Fibroblast of the aortic adventitia (primary cell): ENCODE measurements at regions not wholly inside any gene's neighbourhood (a gene's known extent, or its start where the extent isn't known, plus 50 kb on each side); places are given as distances from the start of the nearest gene placed in this dataset.

Source experiments
- DNase-seq: peaks from one replicate; pipeline ENCODE4 v3.0.0-alpha.2; 2010; ENCODE audit warnings: low read depth
- H3K4me3 ChIP-seq: 2 replicates; pipeline ENCODE4 v1.5.1; 2011; ENCODE audit warnings: low read depth, mild to moderate bottlenecking, control low read depth, low read length, moderate library complexity
- TF ChIP-seq, protein P1 (sequence below): IDR thresholded peaks from 2 replicates; pipeline ENCODE4 v1.5.1; 2011; ENCODE audit warnings: mild to moderate bottlenecking, low read length, control low read depth, inconsistent platforms; ENCODE audit not compliant: insufficient read depth

DNA sequence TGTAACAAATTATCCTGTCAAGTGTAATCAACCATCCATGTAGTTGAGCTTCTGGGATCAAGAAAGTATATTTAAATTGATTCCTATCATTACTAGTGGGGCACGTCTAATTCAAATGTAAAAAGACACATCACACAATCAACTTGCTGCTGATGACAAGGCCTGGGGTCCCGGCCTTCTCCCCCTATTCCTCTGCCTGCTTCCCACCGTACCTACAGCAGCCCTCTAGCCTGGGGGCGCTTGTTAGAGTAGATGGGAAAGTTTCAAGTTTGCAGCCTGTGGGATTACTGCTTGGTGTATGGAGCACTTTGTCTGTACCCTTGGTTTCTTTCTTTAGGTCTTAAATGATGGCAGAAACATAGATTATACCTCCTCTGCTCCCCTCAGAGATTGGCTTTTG is 333.3 kb upstream of the KYNU start:
- no peak for DNase-seq
- no peak overlapping the region for H3K4me3 ChIP-seq
- TF ChIP-seq, protein P1, sequence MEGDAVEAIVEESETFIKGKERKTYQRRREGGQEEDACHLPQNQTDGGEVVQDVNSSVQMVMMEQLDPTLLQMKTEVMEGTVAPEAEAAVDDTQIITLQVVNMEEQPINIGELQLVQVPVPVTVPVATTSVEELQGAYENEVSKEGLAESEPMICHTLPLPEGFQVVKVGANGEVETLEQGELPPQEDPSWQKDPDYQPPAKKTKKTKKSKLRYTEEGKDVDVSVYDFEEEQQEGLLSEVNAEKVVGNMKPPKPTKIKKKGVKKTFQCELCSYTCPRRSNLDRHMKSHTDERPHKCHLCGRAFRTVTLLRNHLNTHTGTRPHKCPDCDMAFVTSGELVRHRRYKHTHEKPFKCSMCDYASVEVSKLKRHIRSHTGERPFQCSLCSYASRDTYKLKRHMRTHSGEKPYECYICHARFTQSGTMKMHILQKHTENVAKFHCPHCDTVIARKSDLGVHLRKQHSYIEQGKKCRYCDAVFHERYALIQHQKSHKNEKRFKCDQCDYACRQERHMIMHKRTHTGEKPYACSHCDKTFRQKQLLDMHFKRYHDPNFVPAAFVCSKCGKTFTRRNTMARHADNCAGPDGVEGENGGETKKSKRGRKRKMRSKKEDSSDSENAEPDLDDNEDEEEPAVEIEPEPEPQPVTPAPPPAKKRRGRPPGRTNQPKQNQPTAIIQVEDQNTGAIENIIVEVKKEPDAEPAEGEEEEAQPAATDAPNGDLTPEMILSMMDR: no peak

DNA sequence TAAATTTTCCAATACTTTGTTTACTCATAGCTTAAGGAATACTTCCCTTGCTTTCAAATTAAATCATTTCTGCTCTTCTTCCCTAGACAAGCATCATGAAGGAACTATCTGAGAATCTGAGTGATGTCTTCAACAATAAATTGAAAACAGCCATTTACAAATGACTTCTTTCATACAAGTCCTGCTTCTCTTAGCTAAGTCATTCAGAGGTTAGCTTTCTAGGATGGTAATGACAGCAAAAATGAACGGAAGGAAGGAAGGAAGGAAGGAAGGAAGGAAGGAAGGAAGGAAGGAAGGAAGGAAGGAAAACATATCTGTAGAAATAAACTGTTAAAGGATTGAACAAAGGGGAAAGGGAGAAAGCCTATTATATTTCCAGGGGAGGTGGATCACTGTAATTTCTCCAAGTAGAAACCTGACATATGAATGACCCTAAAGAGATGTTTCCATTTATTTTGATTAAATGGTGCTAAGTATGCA is 335.0 kb upstream of the KYNU start:
- DNase-seq: no peak
- TF ChIP-seq, protein P1: no peak
- no peak overlapping the region for H3K4me3 ChIP-seq

DNA sequence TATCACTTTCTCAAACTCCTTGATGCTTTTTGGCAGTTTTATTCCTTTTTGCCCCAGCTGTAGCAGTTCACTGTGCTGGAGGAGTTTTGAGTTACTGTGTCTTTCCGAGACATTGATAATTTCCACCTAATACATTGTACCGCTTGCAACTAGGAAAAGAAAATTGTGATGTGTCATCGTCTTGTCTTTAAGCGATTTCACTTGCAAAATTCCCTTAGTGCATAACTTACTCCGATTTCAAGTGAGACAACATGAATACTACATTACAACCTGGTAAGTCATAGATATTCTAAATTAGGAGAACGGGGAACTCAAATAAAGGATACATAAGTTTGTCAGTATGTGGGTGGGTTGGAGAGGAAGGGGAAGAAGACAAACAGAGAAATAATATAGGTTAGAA is 340.5 kb upstream of the KYNU start:
- no peak overlapping the region for H3K4me3 ChIP-seq
- TF ChIP-seq, protein P1: no peak
- no peak for DNase-seq

DNA sequence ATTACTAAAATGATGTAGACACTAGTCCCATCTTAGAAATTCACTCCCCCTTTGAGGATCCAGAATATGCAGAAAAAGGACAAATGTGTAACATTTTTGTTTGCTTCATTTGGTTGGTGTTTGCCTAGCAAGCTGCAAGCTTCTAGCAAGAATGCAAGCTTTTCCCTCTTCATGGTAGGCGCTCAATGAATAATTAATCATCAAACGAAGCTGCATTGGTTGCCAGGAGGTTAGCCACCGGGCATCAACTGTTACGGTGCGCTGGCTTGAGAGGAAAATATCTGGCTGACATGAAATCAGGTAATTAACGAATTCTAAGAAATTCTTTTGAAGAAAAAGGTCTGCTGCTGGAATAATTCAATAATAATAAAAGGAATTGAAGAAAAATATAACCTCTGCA is 341.0 kb upstream of the KYNU start:
- TF ChIP-seq, protein P1: no peak
- DNase-seq: no peak
- no peak overlapping the region for H3K4me3 ChIP-seq

DNA sequence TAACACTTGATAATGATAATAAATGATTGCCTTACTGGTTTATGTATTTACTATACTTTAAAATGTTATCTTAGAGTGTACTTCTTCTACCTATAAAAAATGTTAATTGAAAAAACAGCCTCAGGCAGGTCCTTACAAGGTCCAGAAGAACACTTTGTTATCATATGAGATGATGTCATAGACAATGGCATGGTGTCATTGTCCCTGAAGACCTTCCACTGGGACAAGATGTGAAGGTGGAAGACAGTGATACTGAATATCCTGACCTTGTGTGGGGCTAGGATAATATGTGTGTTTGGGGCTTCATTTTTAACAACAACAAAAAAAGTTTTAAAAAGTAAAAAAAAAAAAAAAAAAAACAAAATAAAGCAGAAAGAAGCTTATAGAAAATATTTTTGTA is 342.2 kb upstream of the KYNU start:
- DNase-seq: no peak
- no peak overlapping the region for H3K4me3 ChIP-seq
- TF ChIP-seq, protein P1: no peak

DNA sequence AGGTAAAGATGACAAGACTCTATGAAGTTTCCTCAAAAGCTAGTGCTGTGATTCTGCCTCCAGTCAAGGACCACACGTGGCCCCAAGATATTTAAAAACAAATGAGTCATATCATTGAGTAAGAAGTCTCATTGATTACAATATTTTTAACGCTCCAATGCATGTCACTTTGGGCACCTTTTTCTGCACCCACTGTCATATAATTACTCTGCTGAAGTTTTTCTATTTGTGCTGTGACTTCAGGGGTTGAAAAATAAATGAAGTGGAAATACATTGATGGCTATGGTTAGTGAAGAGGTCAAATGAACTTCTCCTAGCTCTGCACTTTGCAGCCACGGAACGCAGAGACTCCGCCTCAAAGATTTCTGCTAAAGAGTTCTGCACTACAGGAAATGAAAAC is 344.3 kb upstream of the KYNU start:
- TF ChIP-seq, protein P1: no peak
- DNase-seq: no peak
- no peak overlapping the region for H3K4me3 ChIP-seq

DNA sequence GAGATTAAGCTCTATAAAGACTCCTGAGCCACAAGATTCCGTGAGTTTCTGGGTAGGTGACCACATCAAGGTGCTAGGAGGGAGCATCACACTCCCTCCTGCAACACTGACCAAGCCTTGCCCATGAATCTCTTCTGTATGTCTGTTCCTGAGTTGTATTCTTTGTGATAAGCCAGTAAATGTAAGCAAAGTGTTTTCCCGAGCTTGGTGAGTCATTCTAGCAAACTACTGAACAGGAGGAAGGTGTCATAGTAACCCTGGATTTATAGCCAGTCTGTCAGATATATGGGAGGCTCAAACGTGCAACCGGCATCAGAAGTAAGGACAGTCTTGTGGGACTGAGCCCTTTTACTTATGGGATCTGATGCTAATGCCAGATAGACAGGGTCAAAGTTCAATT is 346.1 kb upstream of the KYNU start:
- TF ChIP-seq, protein P1: no peak

More for the DNA sequence above, 346.1 kb upstream of the KYNU start:
- no peak for DNase-seq
- H3K4me3 ChIP-seq: no peak overlapping the region
